ENCODE measurements at regions not wholly inside any gene's neighbourhood (a gene's known extent, or its start where the extent isn't known, plus 50 kb on each side); places are given as distances from the start of the nearest gene placed in this dataset.

- FAIRE-seq (no peak), DNase-seq (ENCODE audit: low read depth in 1 of 2, low spot score in 2 of 2) (no peak)
- Histone ChIP-seq H3K4me2 (ENCODE audit: insufficient read depth in 1 of 2, low read depth in 2 of 2, low read length in 2 of 2) (no peak overlapping the region), H2BK5ac (ENCODE audit: low read depth, low read length) (no peak overlapping the region), H3K79me1 (ENCODE audit: low read depth, low read length) (peaks cover 5% of the 10 kb centered on the region; the same call in 1 of the 2 replicates), H2AFZ (ENCODE audit: low read length) (no peak overlapping the region), H3K23me2 (ENCODE audit: low read depth, low read length) (peaks cover 9% of the 10 kb centered on the region), H2AK5ac (ENCODE audit: low read depth, low read length) (no peak overlapping the region), H3K9ac (replicated peaks in 1 of 4; ENCODE audit: extremely low read depth in 1 of 4, low read depth in 3 of 4, low read length in 3 of 4) (no peak overlapping the region), H3K23ac (ENCODE audit: insufficient read length) (no peak overlapping the region), H4K8ac (ENCODE audit: extremely low read depth, insufficient read depth, low read length) (no peak overlapping the region), H2BK12ac (ENCODE audit: low read depth, low read length) (peak overlapping the region; percentile 72; the same call in 1 of the 2 replicates), H3K9me3 (ENCODE audit: insufficient read depth in 2 of 2, low read depth in 1 of 2, low read length in 1 of 2) (no peaks in the 10 kb centered on the region), H3K4me3 (ENCODE audit: extremely low read depth in 1 of 4, insufficient read depth in 2 of 4, low read depth in 3 of 4, low read length in 4 of 4) (no peak overlapping the region), H2BK15ac (ENCODE audit: low read length) (no peak overlapping the region), H3K14ac (ENCODE audit: insufficient read length) (no peak overlapping the region), H3K27ac (ENCODE audit: low read depth, low read length) (no peak overlapping the region), H3K79me2 (ENCODE audit: control insufficient read depth in 1 of 2, insufficient read depth in 2 of 2, low read length in 2 of 2) (peaks cover 0 to 34% of the 10 kb centered on the region in 2 experiments; a peak in 2 of 4 replicates), H3K27me3 (replicated peaks in 1 of 4; ENCODE audit: control insufficient read depth in 3 of 4, extremely low read depth in 1 of 4, insufficient read depth in 3 of 4, low read length in 3 of 4) (peaks cover 0 to 2% (median 0%) of the 10 kb centered on the region in 4 experiments; a peak in 1 of 7 replicates), H4K20me1 (replicated peaks in 1 of 2; ENCODE audit: control insufficient read depth in 1 of 2, insufficient read depth in 2 of 2, low read length in 2 of 2) (no peaks in the 10 kb centered on the region), H4K91ac (replicated peaks; ENCODE audit: insufficient read length, low read length) (no peak overlapping the region), H3K4ac (replicated peaks; ENCODE audit: insufficient read length, low read depth, low read length) (no peak overlapping the region), H3K56ac (replicated peaks; ENCODE audit: insufficient read length, low read depth, low read length) (no peak overlapping the region), H3K18ac (ENCODE audit: extremely low read depth, low read length) (peak overlapping the region; percentile 27; the same call in 1 of the 2 replicates), H2BK120ac (replicated peaks; ENCODE audit: low read depth, low read length) (peak overlapping the region; percentile 28), H4K5ac (ENCODE audit: insufficient read length, low read depth, low read length) (no peak overlapping the region), H3K4me1 (replicated peaks in 1 of 4; ENCODE audit: control insufficient read depth in 3 of 4, insufficient read depth in 4 of 4, low read length in 3 of 4) (peaks cover 13 to 29% (median 21%) of the 10 kb centered on the region in 4 experiments), H2BK20ac (ENCODE audit: low read length) (no peak overlapping the region), H3K36me3 (ENCODE audit: control insufficient read depth in 2 of 4, insufficient read depth in 4 of 4, low read length in 3 of 4) (peaks cover 0 to 4% (median 0%) of the 10 kb centered on the region in 4 experiments; a peak in 2 of 8 replicates)
- ChIA-PET CTCF (ENCODE audit: partially characterized antibody) (interaction anchor here (1.2 kb wide), 1 partner anchor 8 kb away, joined by 3 read pairs; no protein-coding TSS in a partner anchor), POLR2A (ENCODE audit: partially characterized antibody) (interaction anchor here (0.9 to 6.5 kb wide), 6 partner anchors 10 to 47 kb away, joined by 3 to 65 read pairs (median 8); no protein-coding TSS in a partner anchor)
- WGBS, 2 experiments (ENCODE audit: extremely low coverage in 1 of 2, insufficient coverage in 1 of 2, insufficient read length in 1 of 2, insufficient replicate concordance in 2 of 2, low coverage in 1 of 2, low lambda C conversion rate in 2 of 2, missing lambda C conversion rate in 1 of 2): 80% methylated on average over 3 of the region's 3 CpGs; no CpG with 5 or more reads in 1 of the 2 experiments
- TF ChIP-seq RNF2 (IDR thresholded peaks at IDR 0.05; ENCODE audit: borderline replicate concordance, low read depth, low read length, missing control alignments, poor library complexity, severe bottlenecking) (no peak), SIN3A (conservative IDR thresholded peaks at IDR 0.05 in 1 of 2, IDR thresholded peaks at IDR 0.05 in 1 of 2; ENCODE audit: low read depth in 1 of 2, low read length in 2 of 2) (no peak), NRF1 (IDR thresholded peaks at IDR 0.05; ENCODE audit: low read depth, low read length) (no peak), YY1 (IDR thresholded peaks at IDR 0.05; ENCODE audit: low read depth, low read length) (no peak), SIRT6 (IDR thresholded peaks at IDR 0.05; ENCODE audit: low read length) (no peak), SRF (IDR thresholded peaks at IDR 0.05; ENCODE audit: low read depth, low read length) (no peak), HDAC6 (IDR thresholded peaks at IDR 0.05; ENCODE audit: low read depth, low read length) (no peak), RBBP5 (IDR thresholded peaks at IDR 0.05; ENCODE audit: borderline replicate concordance, low read depth, low read length) (no peak), POLR2AphosphoS5 (IDR thresholded peaks at IDR 0.05; ENCODE audit: low read depth, low read length) (no peak), NANOG (IDR thresholded peaks at IDR 0.05; ENCODE audit: insufficient read depth, low read depth, low read length, poor library complexity, severe bottlenecking) (no peak)
- TF ChIP-seq, protein P1, sequence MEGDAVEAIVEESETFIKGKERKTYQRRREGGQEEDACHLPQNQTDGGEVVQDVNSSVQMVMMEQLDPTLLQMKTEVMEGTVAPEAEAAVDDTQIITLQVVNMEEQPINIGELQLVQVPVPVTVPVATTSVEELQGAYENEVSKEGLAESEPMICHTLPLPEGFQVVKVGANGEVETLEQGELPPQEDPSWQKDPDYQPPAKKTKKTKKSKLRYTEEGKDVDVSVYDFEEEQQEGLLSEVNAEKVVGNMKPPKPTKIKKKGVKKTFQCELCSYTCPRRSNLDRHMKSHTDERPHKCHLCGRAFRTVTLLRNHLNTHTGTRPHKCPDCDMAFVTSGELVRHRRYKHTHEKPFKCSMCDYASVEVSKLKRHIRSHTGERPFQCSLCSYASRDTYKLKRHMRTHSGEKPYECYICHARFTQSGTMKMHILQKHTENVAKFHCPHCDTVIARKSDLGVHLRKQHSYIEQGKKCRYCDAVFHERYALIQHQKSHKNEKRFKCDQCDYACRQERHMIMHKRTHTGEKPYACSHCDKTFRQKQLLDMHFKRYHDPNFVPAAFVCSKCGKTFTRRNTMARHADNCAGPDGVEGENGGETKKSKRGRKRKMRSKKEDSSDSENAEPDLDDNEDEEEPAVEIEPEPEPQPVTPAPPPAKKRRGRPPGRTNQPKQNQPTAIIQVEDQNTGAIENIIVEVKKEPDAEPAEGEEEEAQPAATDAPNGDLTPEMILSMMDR (IDR thresholded peaks at IDR 0.05; ENCODE audit: control extremely low read depth in 1 of 3, insufficient read depth in 1 of 3, low read depth in 1 of 3, low read length in 3 of 3): no peak
Observed at GRCh38 chr1:223033658-223034057, 109.4 kb downstream of the TLR5 start.
